Mammary epithelial cell (primary cell): ENCODE measurements at regions not wholly inside any gene's neighbourhood (a gene's known extent, or its start where the extent isn't known, plus 50 kb on each side); places are given as distances from the start of the nearest gene placed in this dataset.

Source experiments
- CTCF ChIP-seq, 2 donors: IDR thresholded peaks in 1 of 2; conservative IDR thresholded peaks in 1 of 2; 2 replicates each; pipeline ENCODE4 v1.5.1; 2011 to 2012; ENCODE audit warnings: inconsistent platforms in 2 of 2, low read length in 2 of 2, mild to moderate bottlenecking in 2 of 2, control low read depth in 1 of 2, low read depth in 1 of 2; ENCODE audit not compliant: insufficient read depth in 1 of 2; ENCODE audit errors: extremely low read depth in 1 of 2
- EZH2 ChIP-seq: IDR thresholded peaks from 2 replicates; pipeline ENCODE4 v1.6.1; 2012; ENCODE audit warnings: low read length, inconsistent platforms, borderline replicate concordance

GRCh38 chr1:25095635-25096200 is 136.6 kb downstream of the SYF2 start:
- TF ChIP-seq CTCF (conservative IDR thresholded peaks at IDR 0.05 in 1 of 2, IDR thresholded peaks at IDR 0.05 in 1 of 2; ENCODE audit: extremely low read depth in 1 of 2, insufficient read depth in 1 of 2, low read depth in 1 of 2, low read length in 2 of 2) = no peak
- no peak for TF ChIP-seq EZH2
